Fibroblast of lung (primary cell): ENCODE measurements at regions not wholly inside any gene's neighbourhood (a gene's known extent, or its start where the extent isn't known, plus 50 kb on each side); places are given as distances from the start of the nearest gene placed in this dataset.

Source experiments
- DNase-seq, 2 donors: peaks; one replicate each; pipeline versions ENCODE4 v3.0.0 to v3.0.0-alpha.2; 2010; ENCODE audit warnings: low read depth in 2 of 2
- H2AFZ ChIP-seq: 2 replicates; pipeline ENCODE4 v1.5.1; 2012; ENCODE audit warnings: low read length, control low read depth, inconsistent platforms
- H3K27ac ChIP-seq: 2 replicates; pipeline ENCODE4 v1.5.1; 2011; ENCODE audit warnings: low read length, control low read depth; ENCODE audit not compliant: insufficient read depth
- H3K27me3 ChIP-seq: 2 replicates; pipeline ENCODE4 v1.5.1; 2011; ENCODE audit warnings: mild to moderate bottlenecking, low read length; ENCODE audit not compliant: control insufficient read depth, insufficient read depth
- H3K36me3 ChIP-seq: 2 replicates; pipeline ENCODE4 v1.5.1; 2011; ENCODE audit warnings: low read length; ENCODE audit not compliant: control insufficient read depth, insufficient read depth
- H3K4me1 ChIP-seq: 2 replicates; pipeline ENCODE4 v1.5.1; 2011; ENCODE audit warnings: low read length; ENCODE audit not compliant: control insufficient read depth, insufficient read depth; ENCODE audit errors: extremely low read depth
- H3K4me2 ChIP-seq: 2 replicates; pipeline ENCODE4 v1.5.1; 2011; ENCODE audit warnings: low read length, control low read depth; ENCODE audit not compliant: insufficient read depth; ENCODE audit errors: extremely low read depth
- H3K4me3 ChIP-seq, 4 experiments: fragments of 200-600 bp in 1 of 4; sonication (generic) in 1 of 4; replicated peaks in 1 of 4; 2 replicates each; pipeline ENCODE4 v1.5.1; 2011 to 2016; ENCODE audit warnings: low read length in 4 of 4, low read depth in 3 of 4, mild to moderate bottlenecking in 3 of 4, control low read depth in 2 of 4, inconsistent platforms in 1 of 4, mixed read lengths in 1 of 4; ENCODE audit not compliant: insufficient read depth in 1 of 4; ENCODE audit errors: control extremely low read depth in 1 of 4
- H3K79me2 ChIP-seq: 2 replicates; pipeline ENCODE4 v1.5.1; 2012; ENCODE audit warnings: mild to moderate bottlenecking, low read length, inconsistent platforms; ENCODE audit not compliant: control insufficient read depth, insufficient read depth
- H3K9ac ChIP-seq: 2 replicates; pipeline ENCODE4 v1.5.1; 2011; ENCODE audit warnings: mild to moderate bottlenecking, low read length, control low read depth; ENCODE audit not compliant: insufficient read depth
- H3K9me3 ChIP-seq: 2 replicates; pipeline ENCODE4 v1.5.1; 2012; ENCODE audit warnings: low read depth, low read length; ENCODE audit not compliant: control insufficient read depth, insufficient read depth
- H4K20me1 ChIP-seq: 2 replicates; pipeline ENCODE4 v1.5.1; 2011; ENCODE audit warnings: low read length; ENCODE audit not compliant: control insufficient read depth, insufficient read depth; ENCODE audit errors: extremely low read depth
- CTCF ChIP-seq, 2 donors: IDR thresholded peaks in 1 of 2; conservative IDR thresholded peaks in 1 of 2; 1 replicate in 1 of 2; 2 replicates in 1 of 2; pipeline ENCODE4 v1.5.1; 2011 to 2012; ENCODE audit warnings: low read length in 2 of 2, control low read depth in 1 of 2, inconsistent platforms in 1 of 2, low read depth in 1 of 2, mild to moderate bottlenecking in 1 of 2
- EZH2 ChIP-seq: IDR thresholded peaks from 2 replicates; pipeline ENCODE4 v1.5.1; 2012; ENCODE audit warnings: low read length, control low read depth, mild to moderate bottlenecking; ENCODE audit errors: missing control alignments

- H3K4me2 ChIP-seq = no peak overlapping the region
Measured at GRCh38 chr12:92419201-92419600, 273.6 kb upstream of the BTG1 start.

DNA sequence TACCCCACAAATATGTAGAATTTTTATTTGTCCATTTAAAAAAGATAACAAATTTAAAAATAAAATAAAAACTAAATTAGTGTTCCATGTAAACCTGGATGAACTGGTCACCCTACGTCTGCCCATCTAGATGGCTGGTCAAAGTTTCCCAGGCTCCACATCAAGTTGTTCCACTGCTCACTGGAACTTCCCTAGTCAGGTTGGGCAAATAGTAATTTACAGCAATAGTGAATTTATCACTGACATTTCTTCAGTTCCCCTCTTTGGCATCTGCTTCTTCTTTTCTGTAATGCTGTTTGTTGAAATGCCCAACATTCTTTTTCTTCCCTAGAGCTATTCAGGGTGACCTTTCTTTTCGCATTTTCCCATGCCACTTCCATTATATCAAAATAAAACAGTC lies 272.7 kb upstream of the BTG1 start:
- no peaks in the 10 kb centered on the region for H3K36me3 ChIP-seq
- no peak overlapping the region for H3K27ac ChIP-seq
- no peak for DNase-seq
- no peak for TF ChIP-seq EZH2
- TF ChIP-seq CTCF (conservative IDR thresholded peaks at IDR 0.05 in 1 of 2, IDR thresholded peaks at IDR 0.05 in 1 of 2; ENCODE audit: low read depth in 1 of 2, low read length in 2 of 2) = no peak
- no peaks in the 10 kb centered on the region for H3K9me3 ChIP-seq
- no peaks in the 10 kb centered on the region for H3K4me1 ChIP-seq
- H2AFZ ChIP-seq = no peak overlapping the region
- no peaks in the 10 kb centered on the region for H3K79me2 ChIP-seq
- no peaks in the 10 kb centered on the region for H4K20me1 ChIP-seq
- H3K4me3 ChIP-seq = no peak overlapping the region
- no peak overlapping the region for H3K4me2 ChIP-seq
- H3K9ac ChIP-seq = no peak overlapping the region
- H3K27me3 ChIP-seq = no peaks in the 10 kb centered on the region

More at GRCh38 chr12:92419201-92419600, 273.6 kb upstream of the BTG1 start:
- Histone ChIP-seq H3K4me1 (no peaks in the 10 kb centered on the region), H3K79me2 (no peaks in the 10 kb centered on the region), H3K36me3 (no peaks in the 10 kb centered on the region), H4K20me1 (no peaks in the 10 kb centered on the region), H3K4me3 (no peak overlapping the region), H3K27ac (no peak overlapping the region), H2AFZ (no peak overlapping the region), H3K9me3 (no peaks in the 10 kb centered on the region), H3K27me3 (no peaks in the 10 kb centered on the region), H3K9ac (no peak overlapping the region)
- no peak for DNase-seq
- TF ChIP-seq EZH2 (no peak), CTCF (conservative IDR thresholded peaks at IDR 0.05 in 1 of 2, IDR thresholded peaks at IDR 0.05 in 1 of 2; ENCODE audit: low read depth in 1 of 2, low read length in 2 of 2) (no peak)

- H3K79me2 ChIP-seq = no peaks in the 10 kb centered on the region
- no peaks in the 10 kb centered on the region for H3K9me3 ChIP-seq
- TF ChIP-seq EZH2 = no peak
- no peak for TF ChIP-seq CTCF (conservative IDR thresholded peaks at IDR 0.05 in 1 of 2, IDR thresholded peaks at IDR 0.05 in 1 of 2; ENCODE audit: low read depth in 1 of 2, low read length in 2 of 2)
- H4K20me1 ChIP-seq = no peaks in the 10 kb centered on the region
- no peaks in the 10 kb centered on the region for H3K4me1 ChIP-seq
- no peak overlapping the region for H3K4me3 ChIP-seq
- H3K9ac ChIP-seq = no peak overlapping the region
- no peaks in the 10 kb centered on the region for H3K27me3 ChIP-seq
- no peaks in the 10 kb centered on the region for H3K36me3 ChIP-seq
- no peak overlapping the region for H3K27ac ChIP-seq
- no peak overlapping the region for H2AFZ ChIP-seq
- DNase-seq = no peak
- H3K4me2 ChIP-seq = no peak overlapping the region
Measured at GRCh38 chr12:92417373-92417772, 271.7 kb upstream of the BTG1 start.
